Pancreas (tissue), 10 donors: ENCODE measurements at regions not wholly inside any gene's neighbourhood (a gene's known extent, or its start where the extent isn't known, plus 50 kb on each side); places are given as distances from the start of the nearest gene placed in this dataset.

Experiments
- ATAC-seq, 4 donors: fragments of 200-7000 bp; cut with Tn5 transposase; one replicate each; pipeline versions ENCODE4 v1.8.0 to v1.9.1; 2020; ENCODE audit warnings: mild to moderate bottlenecking in 4 of 4, moderate library complexity in 4 of 4
- DNase-seq, 6 donors: peaks; one replicate each; pipeline ENCODE4 v3.0.0-alpha.2; 2020
- FAIRE-seq: peaks from 2 replicates; lab custom pipeline; 2012; peaks lifted over from hg19 to GRCh38; lab: Jason Lieb, UNC
- H3K27ac ChIP-seq, 4 donors: fragments of 200-600 bp; sonication (generic); 1 replicate in 3 of 4; 2 replicates in 1 of 4; pipeline versions ENCODE4 v1.5.0 to v1.8.0; 2020
- H3K27me3 ChIP-seq, 4 donors: fragments of 200-600 bp; one replicate each; pipeline ENCODE4 v1.8.0; 2021
- H3K36me3 ChIP-seq, 3 donors: fragments of 200-600 bp; sonication (generic) in 1 of 3; one replicate each; pipeline versions ENCODE4 v1.5.0 to v1.8.0; 2020 to 2021
- H3K4me1 ChIP-seq, 3 donors: fragments of 200-600 bp; one replicate each; pipeline ENCODE4 v1.8.0; 2021
- H3K4me3 ChIP-seq, 4 donors: fragments of 200-600 bp; sonication (generic) in 2 of 4; one replicate each; pipeline versions ENCODE4 v1.5.0 to v1.8.0; 2020 to 2021
- H3K9me3 ChIP-seq, 4 donors: fragments of 200-600 bp; one replicate each; pipeline ENCODE4 v1.8.0; 2021
- CTCF ChIP-seq, 4 donors: fragments of 200-600 bp; sonication (generic) in 3 of 4; IDR thresholded peaks; one replicate each; pipeline versions ENCODE4 v1.5.0 to v1.8.0; 2021; ENCODE audit warnings: antibody characterized with exemption in 4 of 4
- WGBS, 2 donors: extraction: QIAGEN DNeasy Blood & Tissue Kit; methylation state at CpG; one replicate each; pipeline ENCODE4 v1.1.7; 2013; 5-methylcytosine and 5-hydroxymethylcytosine counted together
- intact Hi-C, 3 donors: fragments of 100-400 bp; cut with DNase I; formaldehyde crosslinking; loops; one replicate each; pipeline versions ENCODE4 v1.11.1 to v1.14.2; 2022
- donor health status: healthy with polysubstance abuse.
- donor health status: DM: no; HTN: no; CAD: no; lungs with moderate emphysema.
- donor health status: DM: no; HTN: no; CAD: no.
- donor health status: control.
- donor health status: control.
- donor health status: Bipolar disorder and iron deficiency.
- donor health status: DM: yes; HTN: yes; CAD: no.
- donor health status: DM: no; HTN: no; CAD: no.
- donor health status: DM: no; HTN: no; CAD: no.
- donor health status: DM: yes; HTN: yes; CAD: no.

- TF ChIP-seq CTCF (IDR thresholded peaks at IDR 0.05) = peak in 3 of 4 donors; percentile 11 to 28 (median 16)
- Histone ChIP-seq H3K27me3 (no peaks in the 10 kb centered on the region), H3K36me3 (no peaks in the 10 kb centered on the region), H3K27ac (no peak overlapping the region), H3K9me3 (no peaks in the 10 kb centered on the region), H3K4me3 (no peak overlapping the region), H3K4me1 (no peaks in the 10 kb centered on the region)
- no peak for FAIRE-seq
- peak in 1 of 6 donors; percentile 36 for DNase-seq
- intact Hi-C loops = no loop called here
- peak in 3 of 4 donors; percentile 55 to 70 (median 70) for ATAC-seq
- 39 to 47% methylated on average over 1 of the region's 1 CpG for WGBS, 2 donors
These were observed 1567.3 kb upstream of the LRRTM3 start for GRCh38 chr10:65358565-65358964.

DNA sequence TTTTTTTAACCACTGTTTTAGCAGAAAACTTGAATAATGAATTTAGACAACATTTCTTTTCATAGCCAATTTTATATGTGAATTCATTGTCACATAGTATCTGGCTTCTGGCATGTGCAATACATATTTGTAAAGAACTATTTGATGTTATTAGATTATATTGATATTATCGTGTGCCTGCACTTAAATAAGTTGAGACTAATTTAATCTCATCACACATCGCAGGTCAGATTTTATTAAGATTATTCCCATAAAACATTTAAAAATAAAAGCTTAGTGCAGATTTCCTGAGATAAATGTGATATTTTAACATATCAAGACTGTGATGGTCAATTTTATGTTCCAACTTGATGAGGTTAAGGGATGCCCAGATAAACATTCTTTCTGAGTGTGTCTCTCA lies 1565.3 kb upstream of the LRRTM3 start:
- Histone ChIP-seq H3K9me3 (no peaks in the 10 kb centered on the region), H3K4me1 (no peaks in the 10 kb centered on the region), H3K27me3 (no peaks in the 10 kb centered on the region), H3K36me3 (no peaks in the 10 kb centered on the region), H3K27ac (no peak overlapping the region), H3K4me3 (no peak overlapping the region)
- DNase-seq (no peak), FAIRE-seq (no peak), ATAC-seq (no peak)
- TF ChIP-seq CTCF (IDR thresholded peaks at IDR 0.05) = no peak
- WGBS, 2 donors = 78 to 90% methylated on average over 2 of the region's 2 CpGs
- intact Hi-C loops = no loop called here

- ATAC-seq (no peak), DNase-seq (no peak), FAIRE-seq (no peak)
- no peaks in the 10 kb centered on the region for H3K36me3 ChIP-seq
- H3K4me3 ChIP-seq = no peak overlapping the region
- no peak for TF ChIP-seq CTCF (IDR thresholded peaks at IDR 0.05)
- no peaks in the 10 kb centered on the region for H3K9me3 ChIP-seq
- WGBS, 2 donors = 32 to 52% methylated on average over 1 of the region's 1 CpG
- peaks cover 0 to 2% (median 0%) of the 10 kb centered on the region in 4 donors for H3K27me3 ChIP-seq
- H3K4me1 ChIP-seq = no peaks in the 10 kb centered on the region
- intact Hi-C loops = no loop called here
- no peak overlapping the region for H3K27ac ChIP-seq
These were observed 1560.0 kb upstream of the LRRTM3 start for GRCh38 chr10:65365878-65366277.

DNA sequence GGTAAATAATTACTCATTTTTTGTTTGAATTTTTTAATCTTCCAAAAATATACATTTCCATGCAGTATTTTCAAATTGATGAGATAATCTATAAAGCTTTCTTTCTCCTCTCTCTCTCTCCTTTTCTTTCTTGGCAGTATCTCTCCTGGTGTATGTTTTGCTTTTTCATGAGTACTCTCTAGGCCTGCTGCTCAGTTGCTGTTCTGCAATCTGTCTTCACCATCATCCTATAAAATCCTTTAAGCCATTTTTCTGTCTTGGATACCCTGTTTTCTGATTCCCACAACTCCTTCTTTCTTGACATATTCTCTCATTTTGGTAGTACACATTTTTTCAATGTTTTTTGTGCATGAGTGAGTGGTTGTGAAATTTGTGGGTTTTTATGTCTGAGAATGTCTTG lies 1558.1 kb upstream of the LRRTM3 start:
- Histone ChIP-seq H3K27ac (no peak overlapping the region), H3K36me3 (no peaks in the 10 kb centered on the region), H3K4me3 (no peak overlapping the region), H3K9me3 (no peaks in the 10 kb centered on the region), H3K27me3 (peaks cover 0 to 4% (median 0%) of the 10 kb centered on the region in 4 donors), H3K4me1 (no peaks in the 10 kb centered on the region)
- DNase-seq = no peak
- TF ChIP-seq CTCF (IDR thresholded peaks at IDR 0.05) = no peak
- intact Hi-C loops = no loop called here
- no peak for ATAC-seq
- no peak for FAIRE-seq

GRCh38 chr10:65375528-65375927 lies 1550.3 kb upstream of the LRRTM3 start:
- Histone ChIP-seq H3K4me1 (no peaks in the 10 kb centered on the region), H3K4me3 (no peak overlapping the region), H3K27ac (no peak overlapping the region), H3K36me3 (no peaks in the 10 kb centered on the region), H3K9me3 (no peaks in the 10 kb centered on the region), H3K27me3 (peaks cover 0 to 4% (median 0%) of the 10 kb centered on the region in 4 donors)
- intact Hi-C loops = no loop called here
- no peak for TF ChIP-seq CTCF (IDR thresholded peaks at IDR 0.05)
- 69 to 75% methylated on average over 3 of the region's 3 CpGs for WGBS, 2 donors
- DNase-seq (no peak), FAIRE-seq (no peak), ATAC-seq (no peak)
